B cell (primary cell): ENCODE measurements at regions not wholly inside any gene's neighbourhood (a gene's known extent, or its start where the extent isn't known, plus 50 kb on each side); places are given as distances from the start of the nearest gene placed in this dataset.

Experiments used
- EZH2 ChIP-seq: IDR thresholded peaks from 2 replicates; pipeline ENCODE4 v1.6.1; 2012; ENCODE audit warnings: borderline replicate concordance, low read depth, mild to moderate bottlenecking, moderate library complexity, low read length; ENCODE audit not compliant: insufficient read depth, poor library complexity, severe bottlenecking
- TF ChIP-seq, protein P1 (sequence below): fragments of 200-600 bp; IDR thresholded peaks from one replicate; pipeline ENCODE4 v1.8.0; 2022; ENCODE audit warnings: antibody characterized with exemption, mild to moderate bottlenecking

DNA sequence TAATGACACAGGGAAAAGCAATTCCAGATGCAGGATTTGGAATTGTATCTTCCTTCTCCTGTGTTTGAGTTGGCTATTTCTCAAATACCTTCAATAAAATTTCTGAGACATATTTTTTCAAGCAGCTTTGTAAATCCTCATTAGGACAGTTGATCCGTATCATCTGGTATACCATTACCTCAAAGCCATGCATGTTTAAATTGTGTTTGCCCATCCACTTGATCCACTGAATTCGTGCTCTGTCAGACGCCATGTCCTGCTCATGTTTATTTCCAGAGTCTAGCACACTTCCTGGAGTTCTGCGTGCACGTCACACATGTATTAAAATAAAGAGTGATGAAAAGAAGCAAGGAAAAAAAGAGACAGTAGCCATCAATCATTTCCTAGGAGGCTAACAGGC lies 141.8 kb upstream of the CDC14C start:
- TF ChIP-seq, protein P1, sequence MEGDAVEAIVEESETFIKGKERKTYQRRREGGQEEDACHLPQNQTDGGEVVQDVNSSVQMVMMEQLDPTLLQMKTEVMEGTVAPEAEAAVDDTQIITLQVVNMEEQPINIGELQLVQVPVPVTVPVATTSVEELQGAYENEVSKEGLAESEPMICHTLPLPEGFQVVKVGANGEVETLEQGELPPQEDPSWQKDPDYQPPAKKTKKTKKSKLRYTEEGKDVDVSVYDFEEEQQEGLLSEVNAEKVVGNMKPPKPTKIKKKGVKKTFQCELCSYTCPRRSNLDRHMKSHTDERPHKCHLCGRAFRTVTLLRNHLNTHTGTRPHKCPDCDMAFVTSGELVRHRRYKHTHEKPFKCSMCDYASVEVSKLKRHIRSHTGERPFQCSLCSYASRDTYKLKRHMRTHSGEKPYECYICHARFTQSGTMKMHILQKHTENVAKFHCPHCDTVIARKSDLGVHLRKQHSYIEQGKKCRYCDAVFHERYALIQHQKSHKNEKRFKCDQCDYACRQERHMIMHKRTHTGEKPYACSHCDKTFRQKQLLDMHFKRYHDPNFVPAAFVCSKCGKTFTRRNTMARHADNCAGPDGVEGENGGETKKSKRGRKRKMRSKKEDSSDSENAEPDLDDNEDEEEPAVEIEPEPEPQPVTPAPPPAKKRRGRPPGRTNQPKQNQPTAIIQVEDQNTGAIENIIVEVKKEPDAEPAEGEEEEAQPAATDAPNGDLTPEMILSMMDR: no peak
- no peak for TF ChIP-seq EZH2
